ENCODE measurements at regions not wholly inside any gene's neighbourhood (a gene's known extent, or its start where the extent isn't known, plus 50 kb on each side); places are given as distances from the start of the nearest gene placed in this dataset.

DNA sequence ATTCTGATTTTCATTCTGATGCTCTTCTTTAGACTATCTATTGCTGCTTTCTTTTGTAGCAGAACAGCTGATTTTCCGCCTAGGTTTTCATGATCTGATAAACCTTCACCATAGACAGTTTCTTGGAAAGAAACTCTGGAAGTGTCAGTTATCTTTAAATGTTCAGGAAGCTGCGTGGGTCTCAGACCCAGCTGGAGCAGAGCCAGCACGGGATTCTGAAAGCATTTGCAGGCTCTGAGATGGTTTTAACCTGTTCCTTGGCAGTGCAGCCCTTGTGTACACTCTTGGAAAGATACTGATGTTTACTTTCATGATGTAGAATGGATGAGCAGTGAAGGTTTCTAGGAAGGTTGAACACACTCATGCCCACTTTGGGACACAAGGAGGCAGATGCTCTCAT, 178.0 kb upstream of the DMRT1 start:
- TF ChIP-seq, protein P1, sequence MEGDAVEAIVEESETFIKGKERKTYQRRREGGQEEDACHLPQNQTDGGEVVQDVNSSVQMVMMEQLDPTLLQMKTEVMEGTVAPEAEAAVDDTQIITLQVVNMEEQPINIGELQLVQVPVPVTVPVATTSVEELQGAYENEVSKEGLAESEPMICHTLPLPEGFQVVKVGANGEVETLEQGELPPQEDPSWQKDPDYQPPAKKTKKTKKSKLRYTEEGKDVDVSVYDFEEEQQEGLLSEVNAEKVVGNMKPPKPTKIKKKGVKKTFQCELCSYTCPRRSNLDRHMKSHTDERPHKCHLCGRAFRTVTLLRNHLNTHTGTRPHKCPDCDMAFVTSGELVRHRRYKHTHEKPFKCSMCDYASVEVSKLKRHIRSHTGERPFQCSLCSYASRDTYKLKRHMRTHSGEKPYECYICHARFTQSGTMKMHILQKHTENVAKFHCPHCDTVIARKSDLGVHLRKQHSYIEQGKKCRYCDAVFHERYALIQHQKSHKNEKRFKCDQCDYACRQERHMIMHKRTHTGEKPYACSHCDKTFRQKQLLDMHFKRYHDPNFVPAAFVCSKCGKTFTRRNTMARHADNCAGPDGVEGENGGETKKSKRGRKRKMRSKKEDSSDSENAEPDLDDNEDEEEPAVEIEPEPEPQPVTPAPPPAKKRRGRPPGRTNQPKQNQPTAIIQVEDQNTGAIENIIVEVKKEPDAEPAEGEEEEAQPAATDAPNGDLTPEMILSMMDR (IDR thresholded peaks at IDR 0.05): no peak
- TF ChIP-seq POLR2A (IDR thresholded peaks at IDR 0.05): no peak

All from body of pancreas (tissue), 4 donors.